T-helper 9 cell (primary cell): ENCODE measurements at regions not wholly inside any gene's neighbourhood (a gene's known extent, or its start where the extent isn't known, plus 50 kb on each side); places are given as distances from the start of the nearest gene placed in this dataset.

Source experiments
- DNase-seq: peaks from one replicate; pipeline ENCODE4 v3.0.0-alpha.2; 2020

DNA sequence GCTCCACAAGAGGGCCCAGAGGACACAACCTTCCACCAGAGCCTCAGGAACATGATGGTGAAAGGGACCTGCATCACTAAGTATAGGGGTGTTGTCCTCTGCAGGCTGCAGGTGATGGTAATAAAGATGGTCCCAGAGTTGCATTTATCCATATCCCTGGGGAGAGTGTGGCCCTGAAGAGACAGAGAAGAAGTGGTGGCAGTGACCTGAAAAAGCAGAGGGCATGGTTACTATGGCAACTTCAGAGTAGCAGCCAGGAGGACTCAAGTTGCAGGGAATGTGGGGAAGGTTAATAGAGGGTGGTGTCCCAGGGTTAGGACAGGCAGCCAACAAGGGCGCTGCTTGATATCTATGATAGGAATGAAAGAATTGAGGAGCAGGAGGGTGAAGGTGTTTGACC, 57.1 kb downstream of the HLA-A start:
- no peak for DNase-seq

DNA sequence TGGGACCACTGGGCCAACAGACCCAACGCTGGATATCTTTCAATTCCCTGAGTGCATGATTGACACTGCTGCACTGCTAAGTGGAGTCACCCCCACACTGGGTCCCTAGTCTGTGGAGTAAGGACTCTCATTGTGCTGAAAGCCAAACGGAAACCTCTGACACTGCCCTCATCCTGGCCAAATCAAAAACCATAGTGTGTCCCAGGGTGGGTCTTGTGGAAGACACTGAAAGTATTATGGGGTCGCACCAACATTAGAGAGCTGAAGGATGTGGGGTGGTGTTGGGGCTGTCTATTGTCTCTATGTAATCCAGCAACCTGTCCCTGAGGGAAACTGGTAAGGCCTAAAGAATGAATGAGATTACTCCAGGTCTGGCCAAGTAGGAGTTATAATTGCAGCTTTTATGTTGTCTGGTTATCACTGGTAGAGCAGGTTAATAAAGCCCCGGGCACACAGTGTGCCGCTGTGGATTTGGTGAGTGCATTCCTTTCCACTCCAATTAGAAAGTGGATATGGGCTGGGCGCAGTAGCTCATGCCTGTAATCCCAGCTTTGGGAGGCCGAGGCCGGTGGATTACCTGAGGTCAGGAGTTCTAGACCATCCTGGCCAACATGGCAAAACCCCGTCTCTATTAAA, 57.9 kb downstream of the HLA-A start:
- DNase-seq = no peak

DNA sequence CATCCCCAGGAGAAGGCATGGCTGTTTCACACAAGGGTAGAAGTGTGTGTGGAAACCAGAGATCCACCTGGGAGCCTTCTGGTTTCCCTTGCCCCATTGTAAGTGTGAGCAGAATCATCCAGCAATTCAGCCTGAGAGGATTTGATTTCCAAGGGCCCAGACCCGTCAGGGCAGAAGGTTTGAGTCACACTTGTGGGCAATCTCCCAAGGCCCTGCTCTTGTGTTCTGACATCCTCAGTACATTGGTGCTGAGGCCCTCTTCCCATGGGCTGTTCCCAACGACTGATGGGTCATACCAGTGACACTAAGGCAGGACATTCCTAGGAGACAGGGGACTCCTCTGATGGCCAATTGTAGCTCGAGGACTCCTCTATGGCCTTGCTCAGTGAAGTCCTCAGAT, 58.2 kb upstream of the POLR1H start:
- no peak for DNase-seq

DNA sequence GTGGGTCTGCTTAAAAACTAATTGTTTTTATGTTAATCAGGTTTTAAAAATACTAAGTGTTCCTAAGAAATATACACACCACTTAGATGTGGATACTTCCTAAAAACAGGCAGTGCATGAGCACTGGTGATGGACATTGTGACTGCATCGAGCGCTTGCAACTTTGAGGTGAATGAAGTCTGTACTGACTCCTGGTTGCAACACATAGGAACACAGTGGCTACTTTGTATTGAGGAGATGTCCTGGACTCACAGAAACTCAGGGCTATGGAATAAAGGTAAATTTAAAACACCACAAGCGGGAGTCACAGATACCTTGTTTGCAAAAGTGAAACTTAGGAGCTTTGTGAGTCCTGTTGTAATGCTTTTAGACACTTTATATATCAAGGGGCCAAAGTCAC, 55.6 kb upstream of the POLR1H start:
- no peak for DNase-seq

DNA sequence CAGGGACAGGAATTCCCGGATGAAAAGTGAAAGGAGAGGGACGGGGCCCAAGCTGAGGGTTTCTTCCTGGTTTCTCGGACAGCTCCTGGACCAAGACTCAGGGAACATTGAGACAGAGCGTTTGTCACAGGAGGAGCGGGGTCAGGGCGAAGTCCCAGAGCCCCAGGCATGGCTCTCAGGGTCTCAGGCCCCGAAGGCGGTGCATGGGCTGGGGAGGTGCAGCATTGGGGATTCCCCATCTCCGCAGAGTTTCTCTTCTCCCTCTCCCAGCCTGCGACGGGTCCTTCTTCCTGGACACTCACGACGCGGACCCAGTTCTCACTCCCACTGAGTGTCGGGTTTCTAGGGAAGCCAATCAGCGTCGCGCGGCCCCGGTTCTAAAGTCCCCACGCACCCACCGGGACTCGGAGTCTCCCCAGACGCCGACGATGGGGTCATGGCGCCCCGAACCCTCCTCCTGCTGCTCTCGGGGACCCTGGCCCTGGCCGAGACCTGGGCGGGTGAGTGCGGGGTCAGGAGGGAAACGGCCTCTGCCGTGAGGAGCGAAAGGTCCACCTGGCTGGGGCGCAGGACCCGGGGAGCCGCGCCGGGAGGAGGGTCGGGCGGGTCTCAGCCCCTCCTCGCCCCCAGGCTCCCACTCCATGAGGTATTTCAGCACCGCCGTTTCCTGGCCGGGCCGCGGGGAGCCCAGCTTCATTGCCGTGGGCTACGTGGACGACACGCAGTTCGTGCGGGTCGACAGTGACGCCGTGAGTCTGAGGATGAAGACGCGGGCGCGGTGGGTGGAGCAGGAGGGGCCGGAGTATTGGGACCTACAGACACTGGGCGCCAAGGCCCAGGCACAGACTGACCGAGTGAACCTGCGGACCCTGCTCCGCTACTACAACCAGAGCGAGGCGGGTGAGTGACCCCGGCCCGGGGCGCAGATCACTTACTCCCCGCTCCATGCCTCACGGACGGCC, 54.6 kb upstream of the POLR1H start:
- peak; percentile 7 for DNase-seq

DNA sequence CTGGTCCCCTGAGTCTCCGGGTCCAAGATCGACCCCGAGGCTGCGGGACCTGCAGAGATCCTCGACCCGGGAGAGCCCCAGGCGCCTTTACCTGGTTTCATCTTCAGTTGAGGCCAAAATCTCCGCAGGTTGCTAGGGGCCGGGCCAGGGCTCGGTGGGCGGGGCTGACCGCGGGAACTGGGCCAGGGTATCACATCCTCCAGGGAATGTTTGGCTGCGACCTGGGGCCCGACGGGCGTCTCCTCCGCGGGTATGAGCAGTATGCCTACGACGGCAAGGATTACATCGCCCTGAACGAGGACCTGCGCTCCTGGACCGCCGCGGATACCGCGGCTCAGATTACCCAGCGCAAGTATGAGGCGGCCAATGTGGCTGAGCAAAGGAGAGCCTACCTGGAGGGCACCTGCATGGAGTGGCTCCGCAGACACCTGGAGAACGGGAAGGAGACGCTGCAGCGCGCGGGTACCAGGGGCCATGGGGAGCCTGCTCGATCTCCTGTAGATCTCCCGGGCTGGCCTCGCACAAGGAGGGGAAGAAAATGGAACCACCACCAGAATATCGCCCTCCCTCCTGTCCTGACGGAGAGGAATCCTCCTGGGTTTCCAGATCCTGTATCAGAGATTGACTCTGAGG, 53.8 kb upstream of the POLR1H start:
- DNase-seq = peak; percentile 3

DNA sequence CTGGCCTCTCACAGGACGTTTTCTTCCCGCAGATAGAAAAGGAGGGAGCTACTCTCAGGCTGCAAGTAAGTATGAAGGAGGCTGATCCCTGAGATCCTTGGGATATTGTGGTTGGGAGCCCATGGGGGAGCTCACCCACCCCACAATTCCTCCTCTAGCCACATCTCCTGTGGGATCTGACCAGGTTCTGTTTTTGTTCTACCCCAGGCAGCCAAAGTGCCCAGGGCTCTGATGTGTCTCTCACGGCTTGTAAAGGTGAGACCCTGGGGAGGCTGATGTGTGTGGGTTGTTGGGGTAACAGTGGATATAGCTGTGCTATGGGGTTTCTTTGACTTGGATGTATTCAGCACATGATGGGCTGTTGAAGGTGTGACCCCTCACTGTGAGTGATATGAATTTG, 52.0 kb upstream of the POLR1H start:
- DNase-seq = no peak
